NOMO-1 treated with DMSO at 0.1 percent for 48 hours (cell line): ENCODE measurements at regions not wholly inside any gene's neighbourhood (a gene's known extent, or its start where the extent isn't known, plus 50 kb on each side); places are given as distances from the start of the nearest gene placed in this dataset.

ENCODE experiments used
- DNase-seq: peaks from one replicate; lab custom pipeline; 2025; ENCODE audit not compliant: unreplicated experiment; lab: John Stamatoyannopoulos, UW

DNA sequence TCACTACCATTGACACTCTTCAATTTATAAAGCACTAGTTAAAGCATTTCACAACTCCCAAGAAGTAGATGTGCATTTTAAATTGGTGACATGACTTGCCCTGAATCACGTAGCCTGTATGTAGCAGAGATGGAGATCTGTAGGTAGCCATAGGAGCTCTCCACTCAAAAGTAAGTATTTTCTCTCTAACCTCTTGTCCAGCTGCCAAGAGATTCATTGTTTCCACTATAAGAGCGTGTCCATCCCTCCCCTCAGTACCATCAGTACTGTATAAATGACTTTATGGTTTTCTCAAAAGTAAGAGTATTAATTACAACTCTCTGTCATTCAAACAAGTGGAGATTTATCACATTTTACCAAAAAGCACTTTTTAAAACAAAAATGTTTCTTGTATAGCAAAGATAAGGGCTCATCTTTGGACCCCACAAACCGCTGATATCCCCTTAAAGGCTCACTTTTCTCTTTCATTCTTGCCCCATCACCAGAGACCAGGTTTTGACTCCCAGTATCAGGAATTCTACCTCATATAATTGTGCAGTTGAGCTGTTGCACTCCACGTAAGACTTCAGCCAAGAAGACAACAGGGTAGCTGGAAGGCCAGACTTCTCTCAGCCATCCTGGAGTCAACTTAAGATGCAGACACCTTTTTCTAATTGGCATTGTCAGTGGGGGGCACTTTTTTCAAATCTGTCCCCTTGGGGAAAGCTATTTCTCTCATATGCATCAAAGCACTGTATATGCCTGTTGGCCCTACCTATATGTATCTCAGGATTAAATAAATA lies 78.0 kb upstream of the GALNT5 start:
- DNase-seq = peak; percentile 29

DNA sequence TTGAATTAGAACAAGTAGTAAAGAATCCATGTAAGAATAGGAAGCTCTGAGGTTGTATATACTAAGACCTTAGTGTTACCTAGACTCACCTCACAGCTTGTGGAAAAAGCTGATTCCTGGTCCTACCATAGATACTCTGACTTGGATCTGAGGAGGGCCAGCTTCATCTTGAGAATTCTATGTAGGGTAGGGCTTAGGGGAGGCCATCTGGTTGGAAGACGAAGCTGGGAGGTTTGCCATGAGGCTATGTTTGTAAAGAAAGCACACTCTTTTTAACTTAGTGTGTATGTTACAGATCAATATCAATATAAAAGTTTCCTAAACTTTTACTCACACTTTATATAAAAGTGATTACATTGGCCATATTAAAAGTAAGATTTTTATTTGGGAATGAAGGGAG lies 77.1 kb upstream of the GALNT5 start:
- DNase-seq = no peak

- DNase-seq = peak; percentile 21
These were observed 76.3 kb upstream of the GALNT5 start for GRCh38 chr2:157181234-157181633.

DNA sequence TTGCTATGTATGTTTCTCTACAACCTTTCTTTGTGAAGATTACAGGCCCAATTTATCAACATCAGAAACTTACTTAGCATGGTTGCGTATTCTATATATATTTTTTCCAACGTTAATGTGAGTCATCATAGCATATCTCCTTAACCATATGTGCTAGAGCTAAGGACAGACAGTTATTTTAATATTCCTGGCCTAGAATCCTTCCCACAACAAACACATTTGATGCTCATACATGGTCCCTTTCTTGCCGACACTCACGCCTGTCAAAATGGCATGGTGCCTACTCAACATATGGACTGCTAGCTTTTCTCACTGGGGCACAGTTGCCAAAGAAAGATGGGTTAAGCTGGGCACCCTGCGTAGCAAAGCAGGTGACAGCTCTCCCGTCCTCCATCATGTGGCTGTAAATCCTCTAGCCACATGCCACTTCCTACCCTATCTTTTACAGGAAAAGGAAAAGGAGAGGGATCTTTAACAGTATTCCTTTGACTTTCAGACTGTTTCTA lies 75.2 kb upstream of the GALNT5 start:
- DNase-seq = no peak

DNA sequence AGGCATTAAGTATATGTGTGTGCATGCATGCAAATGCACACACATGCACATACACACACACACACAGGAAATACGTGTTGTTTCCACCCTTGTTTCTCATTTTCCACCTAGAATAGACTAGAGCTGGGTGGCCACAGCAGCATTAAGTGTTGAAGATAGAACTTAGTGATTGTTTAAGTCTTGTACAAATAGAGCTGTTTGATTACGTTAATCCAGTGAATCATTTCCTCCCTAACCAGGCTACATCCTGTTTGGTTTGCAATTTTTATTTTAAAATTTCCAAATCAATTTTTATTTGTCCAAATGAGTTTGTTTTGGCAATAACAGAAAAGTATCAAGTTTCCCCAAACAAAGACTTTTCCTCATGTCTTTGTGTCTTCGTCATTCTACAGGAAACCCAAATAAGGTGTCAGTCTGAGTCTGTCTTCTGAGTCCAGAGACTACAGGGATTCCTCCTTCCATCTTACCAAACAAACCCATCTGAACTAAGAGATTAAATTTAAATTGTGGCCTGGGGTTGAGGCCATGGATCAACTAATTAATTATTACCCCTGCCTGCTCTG lies 74.6 kb upstream of the GALNT5 start:
- peak; percentile 60 for DNase-seq

GRCh38 chr2:157184161-157184895 lies 73.2 kb upstream of the GALNT5 start:
- no peak for DNase-seq

DNA sequence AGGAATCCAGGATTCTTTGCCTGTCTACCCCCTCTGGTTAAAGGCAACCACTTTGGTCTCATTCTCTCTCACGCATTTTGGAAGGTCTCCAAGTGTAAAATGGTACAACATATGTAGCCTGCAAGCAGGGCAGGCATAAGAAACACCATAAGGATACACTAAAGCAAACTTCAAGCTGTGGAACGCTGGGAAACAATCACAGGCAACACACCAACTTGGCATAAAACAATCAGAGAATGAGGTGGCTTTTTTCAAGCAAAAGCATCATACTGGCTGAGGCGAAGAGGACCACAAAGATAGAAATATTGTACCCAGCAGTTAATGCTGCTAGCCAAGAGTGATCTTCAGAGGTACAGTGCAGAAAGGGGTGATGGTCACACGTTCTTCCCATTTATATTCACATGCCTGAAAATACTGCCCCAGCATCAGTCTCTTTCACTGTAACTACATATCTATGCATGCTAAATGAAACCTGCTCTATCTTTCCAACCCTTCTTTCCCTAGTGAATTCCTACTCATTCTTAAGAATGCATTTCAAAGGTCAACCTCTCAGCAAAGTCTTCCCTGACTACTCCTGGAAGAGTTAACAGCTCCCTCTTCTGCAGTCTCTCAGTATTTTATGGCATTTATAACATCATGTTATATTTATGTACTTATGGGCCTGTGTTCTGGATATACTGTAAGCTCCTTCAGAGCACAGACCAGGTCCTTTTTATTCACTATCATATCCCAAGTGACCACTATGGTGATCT lies 71.9 kb upstream of the GALNT5 start:
- DNase-seq = no peak

DNA sequence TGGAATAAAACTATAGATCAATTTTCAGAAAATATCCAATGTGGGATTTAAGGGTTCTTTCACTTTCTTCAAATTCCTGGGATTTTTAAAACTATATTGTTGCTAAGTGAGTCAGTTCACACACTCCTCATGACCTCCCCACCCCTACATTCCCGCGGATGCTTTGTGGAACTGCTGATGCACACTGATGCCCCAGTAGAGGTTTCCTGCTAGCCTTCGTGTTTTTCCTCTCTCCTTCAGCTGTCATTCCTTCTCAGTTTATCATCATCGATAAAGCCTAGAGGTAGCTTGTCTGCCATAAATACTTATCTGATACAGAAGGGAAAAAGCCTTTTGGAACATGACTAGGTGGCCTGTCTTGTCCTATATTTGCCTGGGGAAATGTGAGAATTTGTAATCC lies 67.4 kb upstream of the GALNT5 start:
- DNase-seq = no peak

DNA sequence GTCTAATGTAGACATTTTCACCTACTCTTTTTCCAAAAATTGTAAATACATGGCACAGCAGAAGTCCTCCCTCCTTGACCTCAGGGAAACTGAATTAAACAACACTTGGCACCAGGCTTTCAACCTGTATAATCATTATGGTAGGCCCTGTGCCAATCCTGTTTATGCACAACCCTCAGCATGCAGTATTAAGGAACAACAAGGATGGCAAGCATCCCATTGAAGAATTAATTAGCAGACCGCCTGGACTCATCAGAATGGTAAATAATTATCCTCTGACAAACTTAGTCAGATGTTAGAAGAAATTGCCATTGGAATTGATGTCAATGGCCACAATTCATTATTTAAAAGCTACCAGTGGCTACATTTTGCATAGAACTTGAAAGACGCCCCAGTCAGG lies 66.3 kb upstream of the GALNT5 start:
- no peak for DNase-seq

GRCh38 chr2:157192445-157193423 lies 64.8 kb upstream of the GALNT5 start:
- no peak for DNase-seq

DNA sequence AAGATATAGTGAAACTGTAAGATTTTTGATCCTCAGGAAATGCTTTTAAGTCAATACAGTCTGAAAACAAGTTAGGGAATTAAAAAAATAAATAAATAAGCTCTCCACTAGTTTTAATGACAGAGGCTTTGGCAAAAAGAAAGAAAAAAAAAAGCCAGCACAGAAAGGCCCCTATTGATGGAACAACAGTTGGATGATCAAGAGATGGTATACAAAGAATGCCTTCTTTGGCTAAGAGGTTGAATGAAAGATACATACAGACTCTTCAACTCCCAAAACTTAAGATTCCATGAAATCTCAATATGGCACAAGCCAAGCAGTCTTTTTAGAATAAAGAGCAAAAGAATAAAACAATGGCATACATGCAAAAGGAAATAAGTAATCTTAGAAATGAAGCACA lies 64.0 kb upstream of the GALNT5 start:
- DNase-seq = no peak

DNA sequence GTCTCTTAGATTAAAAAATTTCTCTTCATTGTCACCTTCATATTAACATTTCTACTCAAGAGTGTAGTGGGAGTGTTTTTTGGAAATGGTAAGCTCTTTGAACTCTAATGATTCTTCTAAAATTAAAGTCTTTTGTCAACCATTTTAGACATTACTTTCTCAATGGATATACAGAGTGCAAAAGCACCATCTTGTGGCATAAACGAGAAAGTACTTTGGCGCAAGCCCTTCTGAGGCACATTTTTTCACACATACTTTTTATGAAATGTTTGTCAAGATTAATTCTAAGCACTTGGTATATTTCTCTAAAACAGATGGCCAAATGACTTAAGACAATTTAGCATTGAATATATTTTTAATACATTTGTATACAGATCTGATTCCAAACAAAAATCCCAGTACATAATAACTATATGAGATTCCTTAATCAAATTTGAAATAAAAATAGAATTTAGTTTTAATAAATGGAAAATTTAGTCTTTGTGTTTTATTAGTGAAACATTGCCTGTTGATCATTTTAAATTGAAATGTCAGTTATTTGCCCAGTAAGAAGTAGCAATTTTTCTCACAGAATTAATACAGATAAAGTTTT lies 63.3 kb upstream of the GALNT5 start:
- peak; percentile 58 for DNase-seq

GRCh38 chr2:157194844-157195243 lies 62.7 kb upstream of the GALNT5 start:
- DNase-seq = no peak

- DNase-seq = no peak
These were observed 60.5 kb upstream of the GALNT5 start for GRCh38 chr2:157196956-157197355.

DNA sequence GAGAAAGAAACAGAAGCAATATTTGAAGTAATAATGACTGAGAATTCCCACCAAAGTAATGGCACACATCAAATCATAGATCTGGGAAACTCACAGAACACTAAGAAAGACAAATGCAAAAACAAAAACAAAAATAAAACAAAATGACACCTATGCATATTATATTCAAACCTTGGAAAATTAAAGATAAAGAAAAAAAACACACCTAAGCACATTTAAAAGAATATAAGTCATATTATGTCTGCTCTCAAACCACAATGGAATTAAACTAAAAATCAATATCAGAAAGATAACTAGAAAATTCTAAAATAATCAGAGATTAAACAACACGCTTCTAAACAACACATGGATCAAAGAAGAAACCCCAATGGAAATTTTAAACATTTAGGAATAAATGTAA lies 59.7 kb upstream of the GALNT5 start:
- no peak for DNase-seq

GRCh38 chr2:157203651-157204050 lies 53.9 kb upstream of the GALNT5 start:
- DNase-seq = no peak

DNA sequence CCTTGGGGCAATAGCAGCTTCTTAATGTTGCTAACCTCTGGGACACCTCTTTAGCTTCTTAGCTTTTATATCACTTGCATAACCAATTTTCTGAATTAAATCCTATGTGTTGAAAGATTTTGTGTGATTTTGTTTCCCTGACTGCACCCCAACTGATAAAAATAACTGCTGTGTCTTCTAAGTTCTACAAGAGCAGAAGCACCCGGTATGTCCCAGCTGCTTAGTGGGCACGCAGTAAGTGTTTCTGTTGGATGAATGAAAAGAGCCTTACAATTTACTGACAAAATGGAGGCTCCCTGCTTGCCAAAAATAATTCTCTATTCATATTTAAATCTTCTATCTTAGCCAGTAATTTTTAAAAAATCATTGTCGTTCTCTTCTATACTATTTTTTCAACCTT lies 53.1 kb upstream of the GALNT5 start:
- no peak for DNase-seq

DNA sequence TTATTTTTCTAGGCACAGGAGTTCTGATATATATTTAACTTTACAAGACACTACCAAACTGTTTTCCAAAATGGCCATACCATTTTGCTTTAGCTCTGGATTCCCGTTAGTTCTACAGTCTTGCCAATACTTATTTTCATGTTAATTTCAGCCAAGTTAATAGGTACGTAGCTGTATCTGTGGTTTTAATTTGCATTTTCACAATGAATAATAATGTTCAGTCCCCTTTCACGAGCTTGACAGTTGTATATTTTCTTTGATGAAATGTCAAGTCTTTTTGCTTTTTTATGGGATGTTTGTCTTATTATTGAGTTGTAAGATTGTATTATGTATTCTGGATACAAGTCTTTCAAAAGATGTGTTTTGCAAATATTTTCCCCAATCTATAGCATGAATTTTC lies 50.6 kb upstream of the GALNT5 start:
- DNase-seq = no peak
